Activated CD8-positive, alpha-beta T cell treated with anti-CD3 and anti-CD28 coated beads for 36 hours (primary cell): ENCODE measurements at regions not wholly inside any gene's neighbourhood (a gene's known extent, or its start where the extent isn't known, plus 50 kb on each side); places are given as distances from the start of the nearest gene placed in this dataset.

ENCODE experiments used
- ATAC-seq: fragments of 200-7000 bp; cut with Tn5 transposase; one replicate; pipeline ENCODE4 v1.10.0; 2021; ENCODE audit warnings: mild to moderate bottlenecking, moderate library complexity
- CTCF ChIA-PET: fragments of 350-600 bp; sonication (Branson Sonifier 250); formaldehyde crosslinking; loops from one replicate; lab custom pipeline; 2021; ENCODE audit warnings: antibody characterized with exemption; lab: Charles Lee
- POLR2A ChIA-PET: fragments of 350-600 bp; sonication (Branson Sonifier 250); formaldehyde crosslinking; loops from one replicate; lab custom pipeline; 2021; ENCODE audit warnings: antibody characterized with exemption; lab: Charles Lee
- DNase-seq: peaks from one replicate; pipeline ENCODE4 v3.0.0-alpha.2; 2020
- H3K27ac Mint-ChIP-seq: one replicate; pipeline ENCODE4 v1.8.0; 2021; ENCODE audit warnings: mild to moderate bottlenecking, mixed read lengths
- H3K27me3 Mint-ChIP-seq: one replicate; pipeline ENCODE4 v1.8.0; 2021; ENCODE audit warnings: mixed read lengths
- H3K36me3 Mint-ChIP-seq: one replicate; pipeline ENCODE4 v1.8.0; 2021; ENCODE audit warnings: low read depth, mixed read lengths
- H3K4me1 Mint-ChIP-seq: one replicate; pipeline ENCODE4 v1.8.0; 2021; ENCODE audit warnings: low read depth, mixed read lengths
- H3K4me3 Mint-ChIP-seq: one replicate; pipeline ENCODE4 v1.8.0; 2021; ENCODE audit warnings: mild to moderate bottlenecking, moderate library complexity, mixed read lengths
- H3K9me3 Mint-ChIP-seq: one replicate; pipeline ENCODE4 v1.8.0; 2021; ENCODE audit warnings: mixed read lengths
- intact Hi-C: fragments of 100-400 bp; cut with micrococcal nuclease; formaldehyde crosslinking; loops from one replicate; pipeline ENCODE4 v1.10.0; 2022
- TF ChIP-seq, protein P1 (sequence below): fragments of 200-600 bp; IDR thresholded peaks from one replicate; pipeline ENCODE4 v1.8.0; 2022; ENCODE audit warnings: antibody characterized with exemption, mild to moderate bottlenecking

GRCh38 chr5:39513236-39513635 is 88.5 kb upstream of the DAB2 start:
- no peaks in the 10 kb centered on the region for H3K4me1 Mint-ChIP-seq
- TF ChIP-seq, protein P1, sequence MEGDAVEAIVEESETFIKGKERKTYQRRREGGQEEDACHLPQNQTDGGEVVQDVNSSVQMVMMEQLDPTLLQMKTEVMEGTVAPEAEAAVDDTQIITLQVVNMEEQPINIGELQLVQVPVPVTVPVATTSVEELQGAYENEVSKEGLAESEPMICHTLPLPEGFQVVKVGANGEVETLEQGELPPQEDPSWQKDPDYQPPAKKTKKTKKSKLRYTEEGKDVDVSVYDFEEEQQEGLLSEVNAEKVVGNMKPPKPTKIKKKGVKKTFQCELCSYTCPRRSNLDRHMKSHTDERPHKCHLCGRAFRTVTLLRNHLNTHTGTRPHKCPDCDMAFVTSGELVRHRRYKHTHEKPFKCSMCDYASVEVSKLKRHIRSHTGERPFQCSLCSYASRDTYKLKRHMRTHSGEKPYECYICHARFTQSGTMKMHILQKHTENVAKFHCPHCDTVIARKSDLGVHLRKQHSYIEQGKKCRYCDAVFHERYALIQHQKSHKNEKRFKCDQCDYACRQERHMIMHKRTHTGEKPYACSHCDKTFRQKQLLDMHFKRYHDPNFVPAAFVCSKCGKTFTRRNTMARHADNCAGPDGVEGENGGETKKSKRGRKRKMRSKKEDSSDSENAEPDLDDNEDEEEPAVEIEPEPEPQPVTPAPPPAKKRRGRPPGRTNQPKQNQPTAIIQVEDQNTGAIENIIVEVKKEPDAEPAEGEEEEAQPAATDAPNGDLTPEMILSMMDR = no peak
- H3K36me3 Mint-ChIP-seq = no peaks in the 10 kb centered on the region
- peaks cover 5% of the 10 kb centered on the region for H3K27me3 Mint-ChIP-seq
- no peaks in the 10 kb centered on the region for H3K9me3 Mint-ChIP-seq
- ChIA-PET POLR2A (no interaction called here), CTCF (no interaction called here)
- no peak overlapping the region for H3K27ac Mint-ChIP-seq
- ATAC-seq (no peak), DNase-seq (no peak)
- intact Hi-C loops = no loop called here
- no peak overlapping the region for H3K4me3 Mint-ChIP-seq

DNA sequence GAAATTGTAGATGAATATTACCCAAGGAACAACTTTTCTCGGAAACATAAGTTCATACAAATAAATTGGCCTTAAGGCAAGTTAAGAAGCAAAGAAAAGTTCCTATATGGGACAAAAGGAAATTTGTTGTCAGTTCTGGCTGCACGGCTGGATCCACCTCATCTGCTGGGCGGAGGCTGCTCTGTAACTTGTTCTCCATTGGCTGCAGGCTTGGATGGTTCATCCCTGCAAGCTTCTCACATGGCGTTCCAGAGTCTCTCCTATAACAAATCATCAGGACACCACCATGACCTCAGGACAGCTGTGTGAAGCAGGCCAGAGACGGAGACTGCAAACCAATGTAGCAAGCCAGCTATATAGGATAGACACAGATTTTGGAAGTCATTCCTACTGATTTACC is 81.4 kb upstream of the DAB2 start:
- ChIA-PET POLR2A (no interaction called here), CTCF (no interaction called here)

GRCh38 chr5:39505791-39506190 is 81.0 kb upstream of the DAB2 start:
- TF ChIP-seq, protein P1 = no peak
- DNase-seq = no peak
- POLR2A ChIA-PET = no interaction called here
- CTCF ChIA-PET = interaction anchor here (1.2 kb wide), 1 partner anchor 130 kb away, joined by 5 read pairs; no protein-coding TSS in a partner anchor
- no peaks in the 10 kb centered on the region for H3K9me3 Mint-ChIP-seq
- H3K36me3 Mint-ChIP-seq = no peaks in the 10 kb centered on the region
- H3K27me3 Mint-ChIP-seq = peaks cover 13% of the 10 kb centered on the region
- no peak overlapping the region for H3K4me3 Mint-ChIP-seq
- no peak for ATAC-seq
- intact Hi-C loops = no loop called here
- no peak overlapping the region for H3K27ac Mint-ChIP-seq
- H3K4me1 Mint-ChIP-seq = no peaks in the 10 kb centered on the region

More for the DNA sequence above, 81.4 kb upstream of the DAB2 start:
- intact Hi-C loops = no loop called here
- Mint-ChIP-seq H3K4me3 (no peak overlapping the region), H3K27ac (no peak overlapping the region), H3K27me3 (peaks cover 13% of the 10 kb centered on the region), H3K9me3 (no peaks in the 10 kb centered on the region), H3K36me3 (no peaks in the 10 kb centered on the region), H3K4me1 (no peaks in the 10 kb centered on the region)
- TF ChIP-seq, protein P1 = no peak
- DNase-seq = no peak
- ATAC-seq = no peak

DNA sequence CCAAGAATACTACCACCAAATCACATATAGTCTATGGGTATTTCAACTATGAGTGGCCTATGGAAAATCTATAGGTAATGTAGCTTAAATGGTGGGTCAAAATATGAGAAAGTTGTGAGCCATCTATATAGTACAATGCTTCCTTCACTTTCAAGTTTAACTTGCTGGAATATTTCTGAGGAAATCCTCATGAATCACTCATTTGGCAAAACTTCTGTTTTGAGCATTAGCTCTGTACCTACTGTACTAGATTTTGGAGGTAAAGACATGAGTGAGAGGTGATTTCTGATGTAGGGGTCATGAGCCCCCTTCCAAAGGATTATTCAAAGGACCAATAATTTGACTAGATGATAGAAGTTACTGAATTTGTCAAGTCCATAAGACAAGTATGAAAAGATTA is 80.6 kb upstream of the DAB2 start:
- Mint-ChIP-seq H3K4me3 (no peak overlapping the region), H3K9me3 (no peaks in the 10 kb centered on the region), H3K27ac (no peak overlapping the region), H3K27me3 (peaks cover 13% of the 10 kb centered on the region), H3K4me1 (no peaks in the 10 kb centered on the region), H3K36me3 (no peaks in the 10 kb centered on the region)
- intact Hi-C loops = no loop called here
- POLR2A ChIA-PET = no interaction called here
- ATAC-seq (no peak), DNase-seq (no peak)
- TF ChIP-seq, protein P1 = no peak
- CTCF ChIA-PET = interaction anchor here (1.2 kb wide), 2 partner anchors 17 to 130 kb away, joined by 3 to 5 read pairs; no protein-coding TSS in a partner anchor

- Mint-ChIP-seq H3K4me1 (no peaks in the 10 kb centered on the region), H3K4me3 (no peak overlapping the region), H3K27ac (no peak overlapping the region), H3K36me3 (no peaks in the 10 kb centered on the region), H3K9me3 (no peaks in the 10 kb centered on the region), H3K27me3 (peaks cover 11% of the 10 kb centered on the region)
- ChIA-PET POLR2A (no interaction called here), CTCF (interaction anchor here (1.0 kb wide), 1 partner anchor 127 kb away, joined by 4 read pairs; no protein-coding TSS in a partner anchor)
- TF ChIP-seq, protein P1 = no peak
- ATAC-seq (no peak), DNase-seq (no peak)
- intact Hi-C loops = no loop called here
These were observed 78.4 kb upstream of the DAB2 start for GRCh38 chr5:39503155-39503554.
